Cerebellar cortex (tissue), 1 donor: ENCODE measurements at regions not wholly inside any gene's neighbourhood (a gene's known extent, or its start where the extent isn't known, plus 50 kb on each side); places are given as distances from the start of the nearest gene placed in this dataset.
"Not testable (repeated sequence)": the region's sequence is repeated elsewhere in the genome, so short reads cannot be mapped to it uniquely, and the experiment has no call there.

Source experiments
- DNase-seq: peaks from one replicate; pipeline ENCODE4 v3.0.0-alpha.2; 2015; ENCODE audit warnings: low spot score

GRCh38 chr6:88499436-88499835 lies 333.3 kb upstream of the CNR1 start:
- DNase-seq, result no peak

- not testable (repeated sequence) for DNase-seq
Measured at GRCh38 chr6:88497403-88497802, 331.3 kb upstream of the CNR1 start.

- no peak for DNase-seq
Measured at GRCh38 chr6:88494401-88495140, 328.4 kb upstream of the CNR1 start.

- DNase-seq, result no peak
Measured at GRCh38 chr6:88493717-88494116, 327.6 kb upstream of the CNR1 start.

DNA sequence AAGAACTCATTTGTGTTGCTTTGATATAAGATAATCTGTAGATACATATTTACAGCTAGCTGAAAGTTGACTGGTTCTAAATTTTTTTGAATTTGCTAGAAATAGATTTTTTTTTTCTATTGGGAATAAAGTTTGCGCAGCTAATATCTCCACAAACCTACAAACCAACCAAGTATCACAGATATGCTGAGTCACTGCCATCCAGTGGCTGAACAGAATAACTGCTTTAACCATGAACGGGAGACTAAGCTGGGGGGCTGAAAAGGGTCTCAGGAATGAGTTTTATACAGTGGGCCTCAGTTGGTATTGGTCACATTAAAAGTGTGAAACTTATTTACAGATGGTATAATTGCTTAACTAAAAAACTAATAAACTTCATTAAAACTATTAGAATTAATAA lies 326.7 kb upstream of the CNR1 start:
- peak; percentile 50 for DNase-seq

DNA sequence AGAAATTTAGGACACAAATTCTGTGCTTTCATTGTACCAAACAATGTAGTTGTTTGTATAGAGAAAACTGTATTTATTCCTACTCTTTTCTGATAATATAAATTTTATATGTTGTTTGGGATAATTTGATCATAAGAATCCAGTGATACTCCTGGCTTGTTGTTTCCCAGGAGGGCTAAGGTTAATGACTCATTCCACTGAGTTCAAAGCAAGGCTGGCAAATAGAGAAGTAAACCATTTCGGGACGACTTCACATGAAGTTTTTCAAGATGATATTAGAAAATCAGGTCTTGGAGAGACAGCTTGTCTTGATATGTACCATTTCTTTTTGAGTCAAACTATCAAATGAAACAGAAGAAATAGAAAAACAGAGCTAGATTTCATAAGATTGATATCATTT lies 326.1 kb upstream of the CNR1 start:
- no peak for DNase-seq

DNA sequence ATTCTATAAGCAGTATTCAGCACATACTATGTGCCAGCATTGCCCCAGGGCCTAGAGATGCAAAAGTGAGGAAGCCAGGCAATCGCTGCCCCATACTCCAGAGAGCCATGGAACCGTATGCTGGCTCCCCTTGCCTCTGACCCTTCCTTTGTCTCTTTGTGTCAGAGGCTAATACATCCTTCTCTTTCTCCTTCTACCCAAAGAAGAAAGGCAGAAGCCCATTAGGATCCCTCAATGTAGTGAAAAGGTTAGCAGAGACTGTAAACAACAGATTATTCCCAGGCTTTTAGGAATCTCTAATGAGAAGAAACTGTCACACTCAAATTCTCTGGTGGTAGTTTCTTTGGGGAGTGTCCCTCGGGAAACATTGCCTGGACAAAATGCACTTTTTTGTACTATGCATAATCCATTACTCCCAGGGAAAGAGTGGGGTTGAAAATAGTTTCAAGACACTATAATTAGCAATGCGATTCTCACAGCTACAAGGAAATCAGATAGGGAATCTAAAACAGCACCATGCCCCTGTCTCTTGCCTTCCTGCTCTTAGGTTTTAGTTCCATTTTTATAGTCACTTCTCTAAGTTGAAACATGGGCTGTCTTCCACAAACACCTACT lies 325.2 kb upstream of the CNR1 start:
- DNase-seq, result no peak

DNA sequence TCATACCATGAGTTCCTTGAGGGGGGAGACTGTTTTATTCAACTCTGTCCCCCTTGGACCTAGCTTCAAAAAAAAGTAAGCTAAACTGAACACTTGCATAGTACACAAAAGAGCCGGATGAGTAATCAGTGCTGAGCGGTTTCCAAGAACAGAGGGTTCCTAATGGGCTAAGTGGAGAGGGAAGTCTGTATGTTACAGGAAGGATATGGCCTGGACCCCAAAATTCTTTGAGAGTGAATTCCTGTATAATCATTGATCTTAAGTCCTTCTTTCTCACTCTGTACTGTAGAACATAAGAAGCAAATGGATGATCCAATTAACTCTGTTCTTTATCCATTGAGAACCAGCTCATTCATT lies 324.7 kb upstream of the CNR1 start:
- no peak for DNase-seq

DNA sequence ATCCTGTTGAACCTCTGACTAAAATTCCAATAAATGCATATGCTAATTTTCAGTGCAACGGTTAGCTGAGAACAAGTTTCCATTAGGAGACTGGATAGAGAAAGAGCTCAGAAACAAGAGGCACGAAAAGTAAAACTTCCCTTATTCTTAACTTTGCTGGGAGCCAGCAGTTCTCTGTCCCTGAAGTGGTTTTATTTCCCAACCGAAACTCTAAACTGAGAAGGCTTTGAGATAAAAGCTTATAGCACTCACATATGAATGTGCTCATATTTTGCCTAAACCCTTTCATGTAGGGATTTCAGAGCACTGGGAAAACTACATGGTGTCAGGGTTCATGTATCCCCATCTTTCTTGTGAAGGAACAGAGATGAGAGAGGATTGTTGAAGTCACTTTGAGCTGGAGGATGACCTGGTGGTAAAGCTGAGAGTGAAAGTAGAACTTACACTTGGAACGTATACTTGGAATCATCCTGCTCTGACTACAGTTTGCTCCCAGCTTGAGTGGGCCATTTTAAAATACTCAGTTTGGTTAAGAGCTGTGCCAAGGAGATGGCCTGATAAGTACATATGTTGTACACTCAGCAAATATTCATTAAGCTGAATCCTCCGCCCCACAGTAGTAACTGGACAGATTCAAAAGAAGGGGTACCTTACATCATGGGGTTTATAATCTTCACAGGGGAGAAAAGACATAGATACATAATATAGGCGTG lies 324.2 kb upstream of the CNR1 start:
- DNase-seq, result no peak

GRCh38 chr6:88483424-88483823 lies 317.3 kb upstream of the CNR1 start:
- DNase-seq, result no peak

DNA sequence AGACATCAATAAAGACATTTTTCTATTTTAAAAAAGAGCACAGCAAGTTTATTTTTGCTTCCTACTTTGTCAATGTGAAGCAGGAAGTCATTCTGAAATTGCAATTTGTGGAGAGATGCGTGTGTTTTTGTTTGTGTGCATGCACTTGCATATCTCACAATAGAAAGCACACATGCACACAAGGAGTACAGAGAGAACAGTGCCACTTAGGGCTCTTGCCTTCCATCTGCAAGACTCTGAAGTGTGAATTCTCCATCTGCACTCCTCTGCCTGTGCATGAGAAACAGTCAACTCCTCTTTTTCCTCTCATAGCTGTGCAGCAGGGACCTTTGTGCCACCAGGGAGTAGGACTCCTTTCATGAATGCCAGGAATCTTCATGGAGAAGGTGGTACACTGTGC lies 316.3 kb upstream of the CNR1 start:
- DNase-seq, result no peak

GRCh38 chr6:88481519-88481918 lies 315.4 kb upstream of the CNR1 start:
- no peak for DNase-seq

- DNase-seq, result no peak
Measured at GRCh38 chr6:88480816-88481215, 314.7 kb upstream of the CNR1 start.

GRCh38 chr6:88477413-88477812 lies 311.3 kb upstream of the CNR1 start:
- no peak for DNase-seq

DNA sequence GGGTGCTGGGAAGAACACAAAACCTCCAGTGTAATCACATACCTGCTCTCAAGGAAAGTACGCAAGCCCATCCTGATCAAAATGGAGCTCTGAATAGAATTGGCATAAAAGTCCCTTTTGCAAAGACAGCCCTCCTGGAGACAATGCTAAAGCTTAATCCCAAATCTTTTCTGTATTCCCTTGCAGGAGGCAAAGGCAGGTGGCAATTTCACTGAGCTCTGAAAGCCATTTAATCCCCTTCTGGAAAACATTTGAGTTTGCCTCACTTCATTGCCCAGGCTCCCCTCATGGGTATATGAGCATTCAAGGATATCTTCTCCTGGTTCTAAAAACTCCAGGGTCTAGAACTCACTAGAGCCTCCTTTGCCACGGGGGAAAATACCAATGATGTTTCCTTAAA lies 310.2 kb upstream of the CNR1 start:
- no peak for DNase-seq

- no peak for DNase-seq
Measured at GRCh38 chr6:88474720-88475119, 308.6 kb upstream of the CNR1 start.

- no peak for DNase-seq
Measured at GRCh38 chr6:88473589-88473988, 307.4 kb upstream of the CNR1 start.

DNA sequence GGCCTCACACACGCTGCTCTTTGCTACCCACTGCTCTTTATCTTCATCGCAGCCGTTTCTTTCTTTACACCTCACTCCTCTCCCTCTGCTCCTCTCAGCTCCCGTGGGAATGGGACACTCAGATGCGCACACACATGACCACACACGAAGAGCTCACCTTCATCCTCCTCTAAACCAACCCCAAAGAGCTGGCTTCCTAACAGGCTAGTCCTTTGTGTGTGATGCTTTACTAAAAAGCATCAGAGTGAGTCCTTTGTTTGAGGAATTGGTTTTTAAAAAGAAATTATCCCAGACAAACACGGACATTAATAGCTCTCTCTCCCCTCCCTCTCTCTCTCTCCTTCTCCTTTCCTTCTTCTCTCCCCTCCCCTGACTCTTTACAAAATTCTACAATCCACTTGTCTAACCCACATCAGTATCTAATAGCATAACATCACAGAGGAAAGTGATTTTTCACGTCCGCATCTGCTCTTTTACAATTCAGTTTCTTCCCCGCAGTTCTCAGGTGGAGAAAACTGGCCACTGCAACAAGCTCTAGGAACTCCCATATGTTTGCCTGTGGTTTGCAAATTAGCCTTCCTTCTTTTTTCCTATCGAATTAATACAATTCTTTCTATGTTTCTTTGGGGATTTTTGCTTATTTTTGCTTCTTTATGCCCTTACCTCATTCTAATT lies 306.8 kb upstream of the CNR1 start:
- peak; percentile 37 for DNase-seq

- no peak for DNase-seq
Measured at GRCh38 chr6:88459643-88460042, 293.5 kb upstream of the CNR1 start.

DNA sequence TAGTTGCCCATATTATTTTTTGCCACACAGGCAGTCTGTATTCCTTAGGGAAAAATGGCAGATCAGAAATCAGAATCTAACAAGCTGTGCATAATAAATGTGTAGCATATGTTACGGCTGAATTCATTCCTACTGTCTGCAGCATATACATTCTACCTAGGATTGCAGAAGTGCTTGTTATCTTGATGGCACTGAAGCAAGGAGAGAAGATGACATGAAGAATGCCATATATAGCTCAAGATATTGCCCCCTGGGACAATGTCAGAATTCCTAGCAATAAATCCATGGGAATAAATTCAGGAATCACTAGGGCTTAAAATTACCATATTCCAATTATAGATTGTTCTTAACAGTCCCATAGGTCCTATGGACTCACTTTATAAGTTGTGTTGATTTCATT lies 293.0 kb upstream of the CNR1 start:
- DNase-seq, result no peak

- no peak for DNase-seq
Measured at GRCh38 chr6:88458662-88459061, 292.5 kb upstream of the CNR1 start.

- no peak for DNase-seq
Measured at GRCh38 chr6:88456221-88456859, 290.2 kb upstream of the CNR1 start.
